HFFc6 (cell line): ENCODE measurements at regions not wholly inside any gene's neighbourhood (a gene's known extent, or its start where the extent isn't known, plus 50 kb on each side); places are given as distances from the start of the nearest gene placed in this dataset.

Experiments
- DNase-seq: peaks from one replicate; pipeline ENCODE4 v3.0.0-alpha.2; 2018
- H3K27ac Mint-ChIP-seq: 2 replicates; pipeline ENCODE4 v1.8.0; 2020; ENCODE audit warnings: mild to moderate bottlenecking, mixed read lengths
- H3K27me3 Mint-ChIP-seq: 2 replicates; pipeline ENCODE4 v1.8.0; 2021; ENCODE audit warnings: mild to moderate bottlenecking, moderate library complexity, mixed read lengths; ENCODE audit not compliant: insufficient read depth
- H3K36me3 Mint-ChIP-seq: 2 replicates; pipeline ENCODE4 v1.8.0; 2021; ENCODE audit warnings: low read depth, mixed read lengths
- H3K4me1 Mint-ChIP-seq: 2 replicates; pipeline ENCODE4 v1.8.0; 2020; ENCODE audit warnings: low read depth, mixed read lengths
- H3K4me3 Mint-ChIP-seq: 2 replicates; pipeline ENCODE4 v1.8.0; 2020; ENCODE audit warnings: mild to moderate bottlenecking, moderate library complexity, mixed read lengths
- H3K9me3 Mint-ChIP-seq: 2 replicates; pipeline ENCODE4 v1.8.0; 2020; ENCODE audit warnings: mild to moderate bottlenecking, mixed read lengths
- TF ChIP-seq, protein P1 (sequence below): fragments of 200-600 bp; sonication (generic); IDR thresholded peaks from 2 replicates; pipeline ENCODE4 v1.5.0; 2021; ENCODE audit warnings: antibody characterized with exemption, mild to moderate bottlenecking

DNA sequence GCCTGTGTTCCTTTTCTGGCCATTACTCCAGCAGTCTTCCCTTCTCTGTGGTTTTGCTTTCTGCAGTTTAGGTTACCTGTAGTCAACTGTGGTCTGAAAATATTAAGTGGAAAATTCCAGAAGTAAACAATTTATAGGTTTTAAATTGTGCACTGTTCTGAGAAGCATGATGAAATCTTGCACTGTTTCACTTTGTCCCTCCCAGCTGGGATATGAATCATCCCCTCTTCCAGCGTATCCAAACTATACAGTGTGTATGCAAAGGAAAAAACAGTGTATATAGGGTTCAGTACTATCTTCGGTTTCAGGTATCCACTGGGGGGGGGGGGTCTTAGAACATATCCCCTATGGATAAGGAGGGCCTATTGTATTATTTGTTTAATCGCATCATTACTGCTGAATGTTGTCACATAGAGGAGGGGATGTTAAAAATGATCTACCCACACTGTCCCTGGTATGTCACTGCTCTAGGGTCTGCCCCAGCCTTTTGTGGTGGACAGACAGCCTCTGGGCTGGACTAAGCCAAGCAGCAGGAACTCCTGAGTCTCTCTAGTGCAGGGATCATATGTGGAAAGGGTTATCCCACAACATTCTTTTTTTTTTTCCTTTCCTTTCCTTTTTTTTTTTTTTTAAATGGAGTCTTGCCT lies 109.1 kb upstream of the MAX start:
- Mint-ChIP-seq H3K4me3 (peak overlapping the region; percentile 39), H3K27ac (peak overlapping the region; percentile 64), H3K4me1 (peaks cover 44% of the 10 kb centered on the region), H3K36me3 (no peaks in the 10 kb centered on the region), H3K27me3 (peaks cover 4% of the 10 kb centered on the region), H3K9me3 (no peaks in the 10 kb centered on the region)
- TF ChIP-seq, protein P1, sequence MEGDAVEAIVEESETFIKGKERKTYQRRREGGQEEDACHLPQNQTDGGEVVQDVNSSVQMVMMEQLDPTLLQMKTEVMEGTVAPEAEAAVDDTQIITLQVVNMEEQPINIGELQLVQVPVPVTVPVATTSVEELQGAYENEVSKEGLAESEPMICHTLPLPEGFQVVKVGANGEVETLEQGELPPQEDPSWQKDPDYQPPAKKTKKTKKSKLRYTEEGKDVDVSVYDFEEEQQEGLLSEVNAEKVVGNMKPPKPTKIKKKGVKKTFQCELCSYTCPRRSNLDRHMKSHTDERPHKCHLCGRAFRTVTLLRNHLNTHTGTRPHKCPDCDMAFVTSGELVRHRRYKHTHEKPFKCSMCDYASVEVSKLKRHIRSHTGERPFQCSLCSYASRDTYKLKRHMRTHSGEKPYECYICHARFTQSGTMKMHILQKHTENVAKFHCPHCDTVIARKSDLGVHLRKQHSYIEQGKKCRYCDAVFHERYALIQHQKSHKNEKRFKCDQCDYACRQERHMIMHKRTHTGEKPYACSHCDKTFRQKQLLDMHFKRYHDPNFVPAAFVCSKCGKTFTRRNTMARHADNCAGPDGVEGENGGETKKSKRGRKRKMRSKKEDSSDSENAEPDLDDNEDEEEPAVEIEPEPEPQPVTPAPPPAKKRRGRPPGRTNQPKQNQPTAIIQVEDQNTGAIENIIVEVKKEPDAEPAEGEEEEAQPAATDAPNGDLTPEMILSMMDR = no peak
- peak; percentile 55 for DNase-seq

DNA sequence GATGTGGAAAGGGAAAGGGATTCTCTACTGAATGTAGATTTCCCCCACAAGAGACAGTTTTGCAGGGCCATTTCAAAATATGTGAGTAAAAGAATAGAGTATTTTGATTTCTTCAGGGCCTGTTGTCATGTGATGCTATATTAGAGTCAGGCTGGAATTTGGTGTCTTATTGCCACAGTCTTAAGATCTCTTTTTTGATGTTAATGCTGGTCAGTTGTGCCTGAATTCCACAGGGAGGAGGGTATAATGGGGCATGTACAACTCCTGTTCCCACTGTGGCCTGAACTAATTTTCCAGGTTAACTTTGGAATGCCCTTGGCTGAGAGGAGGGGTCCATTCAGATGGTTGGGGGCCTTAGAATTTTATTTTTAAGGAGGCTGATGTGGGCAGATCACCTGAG lies 111.0 kb upstream of the MAX start:
- TF ChIP-seq, protein P1 = no peak
- no peaks in the 10 kb centered on the region for H3K9me3 Mint-ChIP-seq

DNA sequence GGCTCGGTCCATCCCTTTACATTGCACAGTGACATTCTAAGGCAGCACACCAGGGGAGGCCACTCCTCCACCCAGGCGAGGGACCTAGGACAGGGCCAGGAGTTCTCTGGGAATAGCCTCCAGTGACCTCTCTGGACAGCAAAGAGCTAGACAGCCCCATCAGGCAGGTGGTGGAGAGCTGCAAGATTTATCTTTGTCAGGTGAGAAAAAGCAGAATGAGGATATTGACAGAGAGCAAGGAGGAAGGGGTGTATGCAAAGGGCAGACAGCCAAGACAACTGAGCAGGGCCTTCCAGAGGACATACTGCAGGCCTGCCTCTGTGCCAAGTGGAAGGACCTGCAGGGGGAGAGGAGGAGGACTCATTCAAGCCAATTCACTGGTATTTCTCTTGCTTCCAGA lies 112.4 kb upstream of the MAX start:
- TF ChIP-seq, protein P1 = no peak
- no peaks in the 10 kb centered on the region for H3K9me3 Mint-ChIP-seq
- no peak overlapping the region for H3K27ac Mint-ChIP-seq
- DNase-seq = no peak
- H3K27me3 Mint-ChIP-seq = peaks cover 4% of the 10 kb centered on the region
- peaks cover 22% of the 10 kb centered on the region for H3K4me1 Mint-ChIP-seq
- no peak overlapping the region for H3K4me3 Mint-ChIP-seq
- no peaks in the 10 kb centered on the region for H3K36me3 Mint-ChIP-seq

More for the DNA sequence above, 111.0 kb upstream of the MAX start:
- H3K36me3 Mint-ChIP-seq = no peaks in the 10 kb centered on the region
- peak; percentile 3 for DNase-seq
- H3K27me3 Mint-ChIP-seq = peaks cover 4% of the 10 kb centered on the region
- no peak overlapping the region for H3K27ac Mint-ChIP-seq
- no peak overlapping the region for H3K4me3 Mint-ChIP-seq
- peaks cover 31% of the 10 kb centered on the region for H3K4me1 Mint-ChIP-seq

DNA sequence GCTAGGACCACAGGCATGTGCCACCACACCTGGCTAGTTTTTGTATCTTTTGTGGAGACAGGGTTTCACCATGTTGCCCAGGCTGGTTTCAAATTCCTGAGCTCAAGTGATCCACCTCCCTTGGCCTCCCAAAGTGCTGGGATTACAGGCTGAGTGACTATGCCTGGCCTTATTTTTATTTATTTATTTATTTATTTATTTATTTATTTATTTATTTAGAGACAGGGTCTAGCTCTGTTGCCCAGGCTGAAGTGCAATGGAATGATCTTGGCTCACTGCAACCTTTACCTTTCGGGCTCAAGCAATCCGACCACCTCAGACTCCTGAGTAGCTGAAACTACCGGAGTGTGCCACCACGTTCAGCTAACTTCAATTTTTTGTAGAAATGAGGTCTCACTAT lies 117.0 kb upstream of the MAX start:
- Mint-ChIP-seq H3K4me1 (peaks cover 17% of the 10 kb centered on the region), H3K27ac (no peak overlapping the region), H3K9me3 (no peaks in the 10 kb centered on the region), H3K4me3 (no peak overlapping the region), H3K36me3 (no peaks in the 10 kb centered on the region), H3K27me3 (peaks cover 4% of the 10 kb centered on the region; the same call in 1 of the 2 replicates)
- TF ChIP-seq, protein P1 = no peak
- DNase-seq = no peak

DNA sequence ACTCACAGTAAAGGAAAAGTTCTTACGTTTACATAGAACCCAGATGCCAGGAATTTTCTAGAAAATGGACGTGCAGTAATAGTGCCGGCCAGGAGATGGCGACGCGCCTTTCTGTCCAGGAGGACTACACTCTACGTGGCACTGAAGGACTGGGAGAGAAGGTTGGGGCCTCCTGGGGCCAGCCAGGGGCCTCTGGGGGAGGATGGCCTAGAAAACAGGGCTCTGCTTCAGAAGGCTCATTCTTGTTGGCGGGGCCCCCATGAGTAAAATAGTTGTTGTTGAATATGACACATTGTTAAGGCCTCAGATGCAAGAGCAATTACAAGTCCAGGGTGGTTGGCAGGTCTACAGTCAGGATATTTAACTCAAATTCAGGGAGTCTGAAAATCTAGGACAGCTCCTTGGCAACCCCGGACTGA lies 120.1 kb upstream of the MAX start:
- DNase-seq = peak; percentile 29
- no peaks in the 10 kb centered on the region for H3K9me3 Mint-ChIP-seq
- no peaks in the 10 kb centered on the region; the same call in 1 of the 2 replicates for H3K36me3 Mint-ChIP-seq
- TF ChIP-seq, protein P1 = peak; percentile 92
- peak overlapping the region; percentile 81 for H3K27ac Mint-ChIP-seq
- H3K4me1 Mint-ChIP-seq = peaks cover 47% of the 10 kb centered on the region
- peaks cover 4% of the 10 kb centered on the region; the same call in 1 of the 2 replicates for H3K27me3 Mint-ChIP-seq
- H3K4me3 Mint-ChIP-seq = no peak overlapping the region
